MG63 (cell line): ENCODE measurements at regions not wholly inside any gene's neighbourhood (a gene's known extent, or its start where the extent isn't known, plus 50 kb on each side); places are given as distances from the start of the nearest gene placed in this dataset.

Experiments
- DNase-seq: peaks from one replicate; pipeline ENCODE4 v3.0.0-alpha.2; 2020
- H3K27me3 ChIP-seq: fragments of 250-450 bp; sonication (Bioruptor Pico); 2 replicates; pipeline ENCODE4 v1.5.1; 2020; ENCODE audit warnings: mild to moderate bottlenecking, moderate library complexity
- H3K36me3 ChIP-seq: fragments of 250-450 bp; sonication (Bioruptor Pico); 2 replicates; pipeline ENCODE4 v1.5.1; 2020; ENCODE audit warnings: mild to moderate bottlenecking, moderate library complexity
- H3K4me3 ChIP-seq: fragments of 250-450 bp; sonication (Bioruptor Pico); 2 replicates; pipeline ENCODE4 v1.5.1; 2020; ENCODE audit warnings: mild to moderate bottlenecking, moderate library complexity
- H3K9me3 ChIP-seq: fragments of 250-450 bp; sonication (Bioruptor Pico); 2 replicates; pipeline ENCODE4 v1.5.1; 2020; ENCODE audit warnings: mild to moderate bottlenecking, moderate library complexity

- H3K9me3 ChIP-seq, result no peaks in the 10 kb centered on the region
- no peak for DNase-seq
- H3K36me3 ChIP-seq, result no peaks in the 10 kb centered on the region
- H3K27me3 ChIP-seq, result no peaks in the 10 kb centered on the region
- no peak overlapping the region for H3K4me3 ChIP-seq
Observed at GRCh38 chrX:9338986-9339385, 125.9 kb upstream of the TBL1X start.

- Histone ChIP-seq H3K36me3 (no peaks in the 10 kb centered on the region), H3K9me3 (no peaks in the 10 kb centered on the region), H3K27me3 (no peaks in the 10 kb centered on the region), H3K4me3 (no peak overlapping the region)
- no peak for DNase-seq
Observed at GRCh38 chrX:9339603-9340491, 125.0 kb upstream of the TBL1X start.

DNA sequence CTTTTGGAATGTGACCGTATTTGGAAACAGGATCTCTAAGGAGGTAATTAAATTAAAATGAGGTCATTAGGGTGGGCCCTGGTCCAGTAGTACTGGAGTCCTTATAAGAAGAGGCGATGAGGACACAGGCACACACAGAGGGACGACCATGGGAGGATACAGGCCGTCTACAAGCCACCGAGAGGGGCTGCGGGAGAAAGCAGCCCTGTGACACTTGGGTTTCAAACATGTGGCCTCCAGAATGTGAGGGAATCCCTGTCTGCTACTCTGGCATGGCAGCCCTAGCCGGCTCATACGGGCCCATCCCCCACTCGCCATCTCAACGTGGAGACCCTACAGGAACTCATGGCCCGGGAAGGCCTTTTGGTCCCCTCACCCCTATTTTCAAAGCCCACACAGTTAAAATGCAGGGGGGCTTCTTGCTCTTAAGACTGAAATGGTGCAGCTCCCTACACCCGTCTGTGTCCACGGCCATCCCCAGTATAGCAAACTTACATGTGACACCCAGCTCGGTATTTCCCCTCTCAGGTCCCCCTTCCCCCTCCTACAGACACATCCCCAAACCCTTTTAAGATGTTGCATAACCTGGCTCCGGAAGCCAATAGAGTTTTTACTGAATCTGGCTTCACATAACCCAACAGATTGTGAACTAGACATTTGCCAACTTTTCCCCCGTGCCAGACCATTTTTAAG lies 124.1 kb upstream of the TBL1X start:
- H3K4me3 ChIP-seq, result peak overlapping the region; percentile 19
- no peaks in the 10 kb centered on the region for H3K27me3 ChIP-seq
- DNase-seq, result peak; percentile 54
- H3K36me3 ChIP-seq, result no peaks in the 10 kb centered on the region
- no peaks in the 10 kb centered on the region for H3K9me3 ChIP-seq

DNA sequence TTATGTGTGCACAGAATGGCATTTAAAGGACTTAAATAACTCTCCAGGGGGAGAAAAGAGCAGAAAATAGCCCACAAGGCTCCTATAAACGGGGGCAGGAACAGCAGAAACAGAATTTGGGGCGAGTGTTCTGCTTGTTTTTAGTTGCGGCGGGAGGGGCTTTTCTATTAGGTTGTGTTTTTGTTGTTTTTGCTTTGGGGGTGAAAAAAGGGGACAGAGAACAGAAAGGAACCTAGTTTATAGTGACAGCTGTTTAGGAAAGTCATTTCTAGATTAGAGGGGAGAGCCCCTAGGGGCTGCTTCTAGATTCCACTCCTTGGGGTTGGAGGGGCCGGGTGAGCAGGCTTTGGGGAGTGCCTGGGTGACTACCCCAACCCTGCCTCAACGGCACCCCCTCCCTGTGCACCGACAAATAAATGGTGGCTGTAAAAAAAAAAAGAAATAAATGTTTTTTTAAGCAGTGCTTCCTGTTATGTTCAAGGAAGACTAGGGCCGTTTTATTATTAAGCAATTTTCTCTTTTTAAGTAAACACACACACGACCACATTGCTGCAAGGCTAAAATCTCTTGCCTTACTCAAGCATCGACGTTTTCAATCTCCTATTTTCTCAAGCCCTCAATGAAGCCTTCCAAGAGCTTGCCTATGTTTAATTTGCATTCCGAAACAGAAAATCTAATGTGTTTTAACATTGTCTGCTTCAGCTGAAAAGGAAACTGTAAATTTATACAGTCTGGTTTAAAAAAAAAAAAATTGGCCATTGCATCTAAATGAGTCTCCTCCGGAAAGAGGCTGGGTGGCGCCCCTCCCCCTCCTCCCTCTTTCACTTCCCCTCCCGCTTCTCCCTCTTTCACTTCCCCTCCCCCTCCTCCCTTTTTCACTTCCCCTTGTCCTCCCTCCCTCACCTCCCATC lies 123.3 kb upstream of the TBL1X start:
- no peaks in the 10 kb centered on the region for H3K27me3 ChIP-seq
- no peak for DNase-seq
- H3K4me3 ChIP-seq, result peak overlapping the region; percentile 19
- no peaks in the 10 kb centered on the region for H3K9me3 ChIP-seq
- no peaks in the 10 kb centered on the region for H3K36me3 ChIP-seq

- Histone ChIP-seq H3K36me3 (no peaks in the 10 kb centered on the region), H3K4me3 (no peak overlapping the region), H3K27me3 (no peaks in the 10 kb centered on the region), H3K9me3 (no peaks in the 10 kb centered on the region)
- peak; percentile 61 for DNase-seq
Observed at GRCh38 chrX:9342561-9343051, 122.3 kb upstream of the TBL1X start.

DNA sequence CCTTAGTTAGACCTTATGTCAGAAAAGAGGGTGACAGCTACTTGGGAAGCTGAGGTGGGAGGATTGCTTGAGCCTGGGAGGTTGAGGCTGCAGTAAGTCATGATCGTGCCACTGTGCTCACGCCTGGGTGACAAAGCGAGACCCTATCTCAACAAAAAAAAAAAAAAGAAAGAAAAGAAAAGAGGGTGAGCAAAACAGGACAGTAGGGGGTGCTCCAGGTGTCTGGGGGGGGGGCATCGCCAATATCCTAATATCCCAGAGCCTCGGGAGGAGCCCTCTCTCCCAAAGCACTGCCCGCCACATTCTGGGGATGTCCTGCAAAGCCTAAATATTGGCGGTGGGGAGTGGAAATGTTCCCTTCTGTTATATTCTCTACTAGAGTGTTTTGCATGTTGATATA lies 120.9 kb upstream of the TBL1X start:
- DNase-seq, result no peak
- Histone ChIP-seq H3K9me3 (no peaks in the 10 kb centered on the region), H3K27me3 (no peaks in the 10 kb centered on the region), H3K36me3 (no peaks in the 10 kb centered on the region), H3K4me3 (no peak overlapping the region)

DNA sequence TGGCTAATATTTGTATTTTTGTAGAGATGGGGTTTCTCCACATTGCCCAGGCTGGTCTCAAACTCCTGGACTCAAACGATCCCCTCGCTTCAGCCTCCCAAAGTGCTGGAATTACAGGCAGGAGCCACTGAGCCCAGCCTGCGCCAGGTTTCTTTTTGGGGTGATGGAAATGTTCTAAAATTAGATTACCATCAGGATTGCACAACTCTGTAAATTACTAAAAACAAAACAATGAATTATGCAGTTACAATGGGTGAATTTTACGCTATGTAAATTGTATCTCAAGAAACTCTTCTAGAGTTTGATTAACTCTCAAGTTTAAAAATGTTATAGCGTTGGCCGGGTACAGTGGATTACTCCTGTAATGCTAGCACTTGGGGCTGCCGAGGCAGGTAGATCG lies 118.9 kb upstream of the TBL1X start:
- Histone ChIP-seq H3K27me3 (no peaks in the 10 kb centered on the region), H3K9me3 (no peaks in the 10 kb centered on the region), H3K36me3 (no peaks in the 10 kb centered on the region), H3K4me3 (no peak overlapping the region)
- no peak for DNase-seq

DNA sequence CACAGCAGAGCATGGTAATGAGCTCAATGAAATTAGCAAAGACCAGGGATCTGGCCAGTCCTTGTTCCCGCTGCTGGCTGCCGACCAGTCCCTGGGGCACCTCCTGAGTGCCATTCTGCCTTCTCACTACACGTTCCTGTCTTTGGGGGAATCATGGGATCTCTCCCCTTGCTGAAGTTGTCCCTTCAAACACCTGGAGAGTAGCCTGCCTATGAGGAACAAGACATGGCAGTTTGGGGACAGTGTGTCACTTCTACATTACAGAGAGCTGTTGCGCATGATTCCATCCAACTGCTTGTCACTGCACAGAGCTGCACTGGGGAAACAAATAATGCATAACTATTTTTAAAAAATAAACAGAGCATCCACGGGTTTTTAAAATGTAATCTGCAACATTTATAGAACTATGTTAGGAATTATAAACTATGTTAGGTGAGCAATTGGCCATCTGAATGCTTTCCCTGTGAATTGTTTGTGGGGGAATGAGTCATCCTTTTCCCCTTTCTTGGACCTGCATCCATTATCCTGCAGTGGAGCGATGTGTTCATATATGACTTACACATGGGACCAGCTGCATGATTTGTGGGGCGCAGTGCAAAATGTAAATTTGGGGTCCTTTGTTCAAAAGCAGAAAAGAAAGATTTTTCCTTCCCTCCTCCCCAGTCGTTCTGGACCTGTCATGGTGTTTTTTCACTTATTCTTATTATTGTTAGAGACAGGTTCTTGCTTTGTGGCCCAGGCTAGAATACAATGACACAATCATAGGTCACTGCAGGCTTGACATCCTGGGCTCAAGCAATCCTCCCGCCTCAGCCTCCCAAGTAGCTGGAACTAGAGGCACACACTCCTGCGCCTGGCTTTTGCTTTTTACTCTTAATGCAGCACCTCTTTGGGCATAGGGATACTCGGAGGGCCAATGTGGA lies 115.0 kb upstream of the TBL1X start:
- no peak for DNase-seq
- Histone ChIP-seq H3K27me3 (no peaks in the 10 kb centered on the region), H3K36me3 (no peaks in the 10 kb centered on the region), H3K4me3 (no peak overlapping the region), H3K9me3 (no peaks in the 10 kb centered on the region)

DNA sequence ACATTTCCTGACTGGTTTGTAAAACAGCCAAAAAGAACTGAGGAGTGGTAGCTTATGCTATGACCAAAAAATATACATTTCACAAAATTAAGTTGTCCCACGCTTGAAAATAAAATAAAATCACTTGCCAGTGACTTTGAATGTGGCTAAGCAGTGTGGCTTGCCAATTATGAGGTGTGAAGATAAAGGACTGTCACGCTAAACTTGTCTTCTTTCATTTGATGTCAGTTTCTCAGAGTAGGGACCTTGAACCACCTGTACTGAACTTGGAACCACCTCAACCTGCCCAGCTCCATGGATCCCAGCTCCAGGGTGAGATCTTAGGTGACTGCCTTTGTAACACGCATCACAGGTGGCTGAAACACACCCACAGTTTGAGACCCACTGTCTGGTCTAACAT lies 113.7 kb upstream of the TBL1X start:
- Histone ChIP-seq H3K27me3 (no peaks in the 10 kb centered on the region), H3K36me3 (no peaks in the 10 kb centered on the region), H3K4me3 (no peak overlapping the region), H3K9me3 (no peaks in the 10 kb centered on the region)
- DNase-seq, result no peak

DNA sequence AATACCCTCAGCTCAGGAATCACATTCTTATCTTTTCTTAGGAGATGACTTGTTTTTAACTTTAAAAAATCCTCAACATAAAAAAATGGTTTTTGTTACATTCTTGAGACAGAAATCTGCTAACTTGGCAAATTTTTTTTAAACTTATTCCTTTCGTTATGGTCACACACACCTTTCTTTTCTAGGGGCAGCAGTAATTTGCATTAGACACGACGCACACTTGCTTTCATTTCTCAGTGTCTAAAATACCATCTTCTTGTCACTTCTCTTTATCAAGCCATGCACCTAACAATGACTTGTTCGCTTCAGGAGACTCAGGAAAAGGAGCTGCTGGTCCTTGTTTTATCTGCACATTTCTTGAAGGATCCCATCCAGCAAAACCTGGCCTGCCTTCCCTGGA lies 112.6 kb upstream of the TBL1X start:
- Histone ChIP-seq H3K4me3 (no peak overlapping the region), H3K27me3 (no peaks in the 10 kb centered on the region), H3K36me3 (no peaks in the 10 kb centered on the region), H3K9me3 (no peaks in the 10 kb centered on the region)
- DNase-seq, result no peak

- no peaks in the 10 kb centered on the region for H3K9me3 ChIP-seq
- H3K27me3 ChIP-seq, result no peaks in the 10 kb centered on the region
- no peak for DNase-seq
- H3K4me3 ChIP-seq, result no peak overlapping the region
- no peaks in the 10 kb centered on the region for H3K36me3 ChIP-seq
Observed at GRCh38 chrX:9352694-9353411, 112.0 kb upstream of the TBL1X start.

DNA sequence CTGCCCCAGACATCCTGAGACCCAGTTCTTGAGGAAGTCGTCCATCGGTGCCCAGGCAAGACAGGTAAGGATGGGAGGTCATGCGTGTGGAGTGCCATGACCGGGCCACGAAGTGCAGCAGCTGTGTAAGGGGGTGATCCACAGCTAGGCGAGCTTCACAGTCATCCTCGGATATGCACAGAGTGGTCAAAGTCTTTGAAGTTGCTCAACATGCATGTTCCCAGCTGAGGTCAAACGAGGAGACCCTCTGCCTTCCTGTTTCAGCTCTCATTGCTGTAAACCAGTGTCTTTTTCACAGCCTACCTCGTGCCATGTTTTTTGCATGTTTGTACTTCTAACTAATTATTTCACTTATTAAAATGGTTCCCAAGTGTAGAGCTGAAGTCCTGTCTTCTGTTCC lies 109.9 kb upstream of the TBL1X start:
- DNase-seq, result no peak
- Histone ChIP-seq H3K36me3 (no peaks in the 10 kb centered on the region), H3K27me3 (no peaks in the 10 kb centered on the region), H3K4me3 (no peak overlapping the region), H3K9me3 (no peaks in the 10 kb centered on the region)

DNA sequence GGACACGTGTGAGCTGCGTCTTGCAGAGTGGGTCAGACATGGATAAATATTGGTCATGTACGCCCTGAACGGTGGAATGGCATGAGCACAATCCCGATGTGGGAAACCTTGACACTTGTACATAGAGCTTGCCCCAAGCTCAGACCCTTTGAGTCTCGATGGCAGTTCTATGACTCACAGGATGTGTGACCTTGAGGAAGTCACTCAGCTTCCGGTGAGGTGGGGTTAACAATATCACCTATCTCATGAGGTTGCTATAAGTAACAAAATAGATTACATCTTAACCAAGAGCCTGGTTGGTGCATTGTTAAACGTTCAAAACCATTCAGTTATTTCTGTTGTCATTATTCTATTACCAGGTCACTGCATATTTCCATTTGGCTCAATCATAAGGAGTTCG lies 109.1 kb upstream of the TBL1X start:
- DNase-seq, result no peak
- H3K9me3 ChIP-seq, result no peaks in the 10 kb centered on the region
- H3K4me3 ChIP-seq, result no peak overlapping the region
- no peaks in the 10 kb centered on the region for H3K36me3 ChIP-seq
- no peaks in the 10 kb centered on the region for H3K27me3 ChIP-seq

- H3K36me3 ChIP-seq, result no peaks in the 10 kb centered on the region
- H3K27me3 ChIP-seq, result no peaks in the 10 kb centered on the region
- H3K4me3 ChIP-seq, result no peak overlapping the region
- H3K9me3 ChIP-seq, result no peaks in the 10 kb centered on the region
- no peak for DNase-seq
Observed at GRCh38 chrX:9356846-9357245, 108.0 kb upstream of the TBL1X start.

DNA sequence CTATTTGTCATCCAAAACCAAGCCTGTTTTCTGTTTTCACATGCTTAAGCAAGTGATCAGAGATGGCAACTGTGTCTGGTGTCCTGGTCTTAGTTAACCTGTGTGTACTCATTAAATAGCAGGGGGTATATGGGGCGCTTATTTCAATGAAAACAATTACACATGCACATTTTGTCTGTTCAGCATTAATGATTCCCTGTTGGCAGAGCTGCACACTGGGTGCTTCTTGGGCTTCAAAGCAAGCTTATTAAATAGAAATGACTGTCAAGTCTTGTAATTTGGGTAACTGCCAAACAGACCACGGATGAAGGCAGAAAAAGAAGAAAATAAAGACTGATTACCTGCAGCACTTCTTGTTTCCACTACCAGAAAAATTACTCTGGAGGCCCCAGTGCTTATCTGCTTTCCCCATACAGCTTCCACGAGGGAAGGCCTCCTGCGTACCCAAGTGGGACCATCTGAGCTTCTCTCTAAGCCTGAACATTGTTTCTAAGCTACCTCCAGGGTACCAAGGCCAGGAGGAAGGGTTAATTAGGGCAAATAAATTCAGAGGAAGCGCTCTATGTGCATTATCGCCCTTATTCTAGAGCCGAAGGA lies 107.2 kb upstream of the TBL1X start:
- no peak for DNase-seq
- Histone ChIP-seq H3K27me3 (no peaks in the 10 kb centered on the region), H3K4me3 (no peak overlapping the region), H3K9me3 (no peaks in the 10 kb centered on the region), H3K36me3 (no peaks in the 10 kb centered on the region)
